Endothelial cell of umbilical vein (primary cell): ENCODE measurements at regions not wholly inside any gene's neighbourhood (a gene's known extent, or its start where the extent isn't known, plus 50 kb on each side); places are given as distances from the start of the nearest gene placed in this dataset.
A peak's percentile ranks its signal among the peaks of the same experiment; 100 is the strongest.

Source experiments
- BruUV-seq: library from RNA; stranded (reverse); fragments of 400-500 nt; replicated peaks from 2 replicates; lab custom pipeline; 2021; lab: Mats Ljungman, UMichigan
- CTCF ChIA-PET: fragments of 300-600, 350-600 bp; sonication (Branson Sonifier 250); formaldehyde crosslinking; loops from one replicate; lab custom pipeline; 2021; ENCODE audit warnings: antibody characterized with exemption, inconsistent platforms; lab: Charles Lee
- POLR2A ChIA-PET: fragments of 300-600, 350-600 bp; sonication (Branson Sonifier 250); formaldehyde crosslinking; loops from one replicate; lab custom pipeline; 2021; ENCODE audit warnings: antibody characterized with exemption, inconsistent platforms; lab: Charles Lee
- DNase-seq: peaks from one replicate; pipeline ENCODE4 v3.0.0-alpha.2; 2011; ENCODE audit warnings: low read depth, low spot score
- FAIRE-seq: peaks from 2 replicates; lab custom pipeline; 2011; peaks lifted over from hg19 to GRCh38; lab: Jason Lieb, UNC
- H2AFZ ChIP-seq: 2 replicates; pipeline ENCODE4 v1.6.0; 2012; ENCODE audit warnings: low read depth, low read length, control low read depth, inconsistent platforms
- H3K27ac ChIP-seq: 2 replicates; pipeline ENCODE4 v1.5.1; 2011; ENCODE audit warnings: low read depth, mild to moderate bottlenecking, control low read depth, low read length, moderate library complexity; ENCODE audit not compliant: insufficient read depth
- H3K27me3 ChIP-seq, 2 experiments: 2 replicates each; pipeline versions ENCODE4 v1.6.0 to v1.6.1; 2011; ENCODE audit warnings: low read length in 2 of 2, mixed read lengths in 1 of 2; ENCODE audit not compliant: control insufficient read depth in 2 of 2, insufficient read depth in 2 of 2
- H3K36me3 ChIP-seq, 2 experiments: 2 replicates in 1 of 2; 3 replicates in 1 of 2; pipeline ENCODE4 v1.5.1; 2011; ENCODE audit warnings: low read length in 2 of 2, mild to moderate bottlenecking in 1 of 2, moderate library complexity in 1 of 2; ENCODE audit not compliant: control insufficient read depth in 2 of 2, insufficient read depth in 2 of 2; ENCODE audit errors: extremely low read depth in 1 of 2
- H3K4me1 ChIP-seq: 3 replicates; pipeline ENCODE4 v1.5.1; 2011; ENCODE audit warnings: mild to moderate bottlenecking, low read length; ENCODE audit not compliant: control insufficient read depth, insufficient read depth; ENCODE audit errors: extremely low read depth
- H3K4me2 ChIP-seq: 2 replicates; pipeline ENCODE4 v1.6.1; 2011; ENCODE audit warnings: low read length, control low read depth, mixed read lengths; ENCODE audit not compliant: insufficient read depth
- H3K4me3 ChIP-seq, 3 experiments: fragments of 200-600 bp in 1 of 3; sonication (generic), shearing (Covaris generic) in 1 of 3; replicated peaks in 1 of 3; 2 replicates each; pipeline ENCODE4 v1.5.1; 2011 to 2016; ENCODE audit warnings: control low read depth in 3 of 3, low read length in 3 of 3, mild to moderate bottlenecking in 2 of 3, inconsistent platforms in 1 of 3, low read depth in 1 of 3, moderate library complexity in 1 of 3; ENCODE audit not compliant: insufficient read depth in 1 of 3
- H3K79me2 ChIP-seq: 2 replicates; pipeline ENCODE4 v1.6.0; 2012; ENCODE audit warnings: low read length, inconsistent platforms; ENCODE audit not compliant: control insufficient read depth, insufficient read depth
- H3K9ac ChIP-seq: replicated peaks from 2 replicates; pipeline ENCODE3; 2011; ENCODE audit warnings: low read length, control low read depth; ENCODE audit not compliant: insufficient read depth; ENCODE audit errors: extremely low read depth
- H3K9me1 ChIP-seq: replicated peaks from 3 replicates; pipeline ENCODE4 v1.6.0; 2011; ENCODE audit warnings: mild to moderate bottlenecking, low read length; ENCODE audit not compliant: control insufficient read depth, insufficient read depth; ENCODE audit errors: extremely low read depth
- H3K9me3 ChIP-seq: replicated peaks from 2 replicates; pipeline ENCODE4 v1.5.1; 2012; ENCODE audit warnings: low read length, inconsistent platforms; ENCODE audit not compliant: control insufficient read depth, insufficient read depth
- H4K20me1 ChIP-seq: replicated peaks from 2 replicates; pipeline ENCODE3; 2011; ENCODE audit warnings: mild to moderate bottlenecking, low read length; ENCODE audit not compliant: control insufficient read depth, insufficient read depth; ENCODE audit errors: extremely low read depth
- EZH2 ChIP-seq: IDR thresholded peaks from 2 replicates; pipeline ENCODE4 v1.6.1; 2012; ENCODE audit warnings: borderline replicate concordance, low read depth, mild to moderate bottlenecking, moderate library complexity, low read length, inconsistent platforms; ENCODE audit not compliant: severe bottlenecking
- FOS ChIP-seq: IDR thresholded peaks from 2 replicates; pipeline ENCODE4 v1.6.1; 2011; ENCODE audit warnings: mild to moderate bottlenecking, low read length, moderate library complexity, borderline replicate concordance; ENCODE audit not compliant: insufficient read depth
- GATA2 ChIP-seq: IDR thresholded peaks from 2 replicates; pipeline ENCODE4 v1.7.0; 2011; ENCODE audit warnings: low read depth, mild to moderate bottlenecking, moderate library complexity, mixed read lengths, low read length; ENCODE audit not compliant: insufficient read length, insufficient read depth
- JUN ChIP-seq: IDR thresholded peaks from 2 replicates; pipeline ENCODE4 v1.6.1; 2011; ENCODE audit warnings: borderline replicate concordance, low read depth; ENCODE audit not compliant: insufficient read length, insufficient read depth
- MYC ChIP-seq: IDR thresholded peaks from one replicate; pipeline ENCODE4 v1.6.1; 2011; ENCODE audit warnings: mild to moderate bottlenecking, low read depth, low read length
- POLR2A ChIP-seq: IDR thresholded peaks from 2 replicates; pipeline ENCODE4 v1.6.1; 2012; ENCODE audit warnings: low read depth, mild to moderate bottlenecking, control low read depth, low read length
- POLR2AphosphoS5 ChIP-seq: IDR thresholded peaks from 2 replicates; pipeline ENCODE4 v1.6.1; 2012; ENCODE audit warnings: low read depth, mild to moderate bottlenecking, control low read depth, low read length, moderate library complexity; ENCODE audit not compliant: insufficient read depth
- dilution Hi-C: fragments of 300-500 bp; cut with MboI; formaldehyde crosslinking; loops from one replicate; pipeline ENCODE4 v1.15.0; 2019; ENCODE audit warnings: low sequenced_read_pairs; ENCODE audit not compliant: extremely low pct_ligation_motif_present
- intact Hi-C: fragments of 100-400 bp; cut with micrococcal nuclease; formaldehyde crosslinking; loops from one replicate; pipeline ENCODE4 v1.10.0; 2022
- TF ChIP-seq, protein P1 (sequence below), 2 donors: IDR thresholded peaks; 1 replicate in 1 of 2; 2 replicates in 1 of 2; pipeline ENCODE4 v1.5.1; 2011; ENCODE audit warnings: low read length in 2 of 2, mild to moderate bottlenecking in 2 of 2, moderate library complexity in 2 of 2, control low read depth in 1 of 2, inconsistent platforms in 1 of 2, low read depth in 1 of 2; ENCODE audit not compliant: insufficient read depth in 1 of 2; ENCODE audit errors: extremely low read depth in 1 of 2
- TF ChIP-seq, protein P2 (sequence below): IDR thresholded peaks from 2 replicates; pipeline ENCODE4 v1.6.1; 2011; ENCODE audit not compliant: insufficient read depth, insufficient read length

DNA sequence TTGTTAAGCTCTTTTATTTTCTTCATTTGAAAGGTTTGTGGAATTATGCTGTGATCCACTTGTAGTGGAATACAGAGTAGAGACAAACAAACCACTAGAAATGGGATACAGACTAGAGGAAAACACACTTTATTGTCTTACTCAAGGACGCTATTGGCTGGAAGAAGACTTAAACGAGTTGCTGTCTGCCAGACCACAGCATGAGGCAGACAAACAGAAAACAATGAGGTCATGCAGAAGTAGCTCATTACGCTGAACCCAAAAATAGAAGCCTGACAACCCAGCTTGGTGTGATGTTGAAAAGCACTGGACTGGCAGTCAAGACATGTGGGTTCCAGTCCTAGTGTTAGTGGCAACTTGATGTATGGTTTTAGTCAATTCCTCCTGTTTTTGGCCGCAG, 62.4 kb upstream of the P3H2 start:
- H2AFZ ChIP-seq: peak overlapping the region; percentile 14
- H3K27me3 ChIP-seq: no peaks in the 10 kb centered on the region
- no peaks in the 10 kb centered on the region for H4K20me1 ChIP-seq
- DNase-seq (peak; percentile 50), FAIRE-seq (no peak)
- no peaks in the 10 kb centered on the region for H3K36me3 ChIP-seq
- H3K79me2 ChIP-seq: no peaks in the 10 kb centered on the region
- no peak overlapping the region for H3K4me2 ChIP-seq
- intact Hi-C loops: no loop called here
- H3K9ac ChIP-seq: no peak overlapping the region
- dilution Hi-C loops: no loop called here
- TF ChIP-seq, protein P1, sequence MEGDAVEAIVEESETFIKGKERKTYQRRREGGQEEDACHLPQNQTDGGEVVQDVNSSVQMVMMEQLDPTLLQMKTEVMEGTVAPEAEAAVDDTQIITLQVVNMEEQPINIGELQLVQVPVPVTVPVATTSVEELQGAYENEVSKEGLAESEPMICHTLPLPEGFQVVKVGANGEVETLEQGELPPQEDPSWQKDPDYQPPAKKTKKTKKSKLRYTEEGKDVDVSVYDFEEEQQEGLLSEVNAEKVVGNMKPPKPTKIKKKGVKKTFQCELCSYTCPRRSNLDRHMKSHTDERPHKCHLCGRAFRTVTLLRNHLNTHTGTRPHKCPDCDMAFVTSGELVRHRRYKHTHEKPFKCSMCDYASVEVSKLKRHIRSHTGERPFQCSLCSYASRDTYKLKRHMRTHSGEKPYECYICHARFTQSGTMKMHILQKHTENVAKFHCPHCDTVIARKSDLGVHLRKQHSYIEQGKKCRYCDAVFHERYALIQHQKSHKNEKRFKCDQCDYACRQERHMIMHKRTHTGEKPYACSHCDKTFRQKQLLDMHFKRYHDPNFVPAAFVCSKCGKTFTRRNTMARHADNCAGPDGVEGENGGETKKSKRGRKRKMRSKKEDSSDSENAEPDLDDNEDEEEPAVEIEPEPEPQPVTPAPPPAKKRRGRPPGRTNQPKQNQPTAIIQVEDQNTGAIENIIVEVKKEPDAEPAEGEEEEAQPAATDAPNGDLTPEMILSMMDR (IDR thresholded peaks at IDR 0.05; ENCODE audit: extremely low read depth in 1 of 2, insufficient read depth in 1 of 2, low read depth in 1 of 2, low read length in 2 of 2): no peak
- TF ChIP-seq GATA2: no peak
- H3K27ac ChIP-seq: no peak overlapping the region
- H3K4me1 ChIP-seq: no peaks in the 10 kb centered on the region
- no peak overlapping the region for H3K4me3 ChIP-seq
- ChIA-PET POLR2A (no interaction called here), CTCF (interaction anchor here (0.8 to 1.3 kb wide), 3 partner anchors 41 to 150 kb away, joined by 3 read pairs; no protein-coding TSS in a partner anchor)
- no peaks in the 10 kb centered on the region for H3K9me3 ChIP-seq
- no TSS peak for BruUV-seq
- H3K9me1 ChIP-seq: no peaks in the 10 kb centered on the region

DNA sequence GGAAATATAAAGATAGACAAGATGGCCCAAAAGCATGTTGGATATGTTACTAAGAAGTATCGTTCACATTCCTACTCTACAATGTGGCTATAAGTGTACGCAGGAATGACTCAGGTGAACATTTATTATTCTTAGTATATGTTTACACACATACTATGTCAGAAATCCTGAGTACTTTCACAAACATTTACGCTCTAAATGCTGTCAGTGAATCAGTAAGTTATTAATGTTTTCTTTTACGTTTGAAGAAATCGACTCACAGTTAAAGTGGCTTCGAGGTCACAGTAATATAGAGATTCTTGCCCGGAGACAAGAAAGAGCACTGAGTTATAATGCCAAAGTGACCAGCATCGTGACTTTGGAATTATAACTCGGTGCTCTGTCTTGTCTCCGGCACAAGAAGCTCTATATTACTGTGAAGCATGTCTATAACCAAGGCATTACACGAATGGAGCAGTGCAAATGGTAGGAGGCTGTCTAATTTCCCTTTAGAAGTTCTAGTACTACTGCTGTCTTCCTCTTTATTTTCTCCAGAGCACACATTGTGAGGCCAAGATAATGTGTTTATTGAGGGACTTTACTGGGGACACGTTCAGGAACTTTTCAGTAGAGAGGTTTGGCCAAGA, 61.8 kb upstream of the P3H2 start:
- Histone ChIP-seq H3K27me3 (no peaks in the 10 kb centered on the region), H3K4me3 (no peak overlapping the region), H3K79me2 (no peaks in the 10 kb centered on the region), H4K20me1 (no peaks in the 10 kb centered on the region), H2AFZ (no peak overlapping the region), H3K9ac (no peak overlapping the region), H3K4me2 (no peak overlapping the region), H3K36me3 (no peaks in the 10 kb centered on the region), H3K4me1 (no peaks in the 10 kb centered on the region), H3K27ac (no peak overlapping the region), H3K9me1 (no peaks in the 10 kb centered on the region), H3K9me3 (no peaks in the 10 kb centered on the region)
- ChIA-PET CTCF (interaction anchor here (0.8 to 1.3 kb wide), 3 partner anchors 42 to 149 kb away, joined by 3 read pairs; no protein-coding TSS in a partner anchor), POLR2A (no interaction called here)
- intact Hi-C loops (no loop called here), dilution Hi-C loops (no loop called here)
- no TSS peak for BruUV-seq
- no peak for DNase-seq
- TF ChIP-seq, protein P1 (IDR thresholded peaks at IDR 0.05; ENCODE audit: extremely low read depth in 1 of 2, insufficient read depth in 1 of 2, low read depth in 1 of 2, low read length in 2 of 2): no peak
- TF ChIP-seq JUN (no peak), MYC (no peak), POLR2AphosphoS5 (no peak), POLR2A (no peak), GATA2 (no peak), FOS (no peak), EZH2 (no peak)
- TF ChIP-seq, protein P2, sequence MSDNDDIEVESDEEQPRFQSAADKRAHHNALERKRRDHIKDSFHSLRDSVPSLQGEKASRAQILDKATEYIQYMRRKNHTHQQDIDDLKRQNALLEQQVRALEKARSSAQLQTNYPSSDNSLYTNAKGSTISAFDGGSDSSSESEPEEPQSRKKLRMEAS: no peak
- no peak for FAIRE-seq
